ENCODE measurements at regions not wholly inside any gene's neighbourhood (a gene's known extent, or its start where the extent isn't known, plus 50 kb on each side); places are given as distances from the start of the nearest gene placed in this dataset.

DNA sequence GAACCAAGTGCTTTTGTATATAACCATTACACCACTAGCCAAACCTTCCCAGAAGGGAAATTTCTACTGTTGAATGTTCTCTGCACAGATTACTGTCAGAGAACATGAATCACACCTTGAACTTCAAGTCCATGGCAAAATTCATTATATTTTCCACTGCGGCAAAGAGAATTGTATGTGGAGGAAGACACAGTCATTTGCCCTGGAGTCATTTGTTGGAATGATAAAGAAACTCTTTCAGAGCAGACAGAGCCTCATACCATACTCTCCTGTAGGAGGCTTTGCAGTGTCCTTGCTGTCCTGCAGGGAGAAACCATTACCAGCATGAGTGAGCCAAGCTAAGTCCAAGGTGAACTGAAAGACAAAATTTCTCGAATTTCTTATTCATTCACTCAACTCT lies 369.0 kb downstream of the ARHGEF28 start:
- Histone ChIP-seq H3K27me3 (ENCODE audit: control insufficient read depth, insufficient read depth, low read length) (no peaks in the 10 kb centered on the region), H3K4me3 (ENCODE audit: insufficient read depth, low read depth, low read length) (no peak overlapping the region), H3K36me3 (replicated peaks; ENCODE audit: control insufficient read depth, insufficient read depth, low read length) (no peaks in the 10 kb centered on the region)
- no peak for DNase-seq
